GM23338 (cell line): ENCODE measurements at regions not wholly inside any gene's neighbourhood (a gene's known extent, or its start where the extent isn't known, plus 50 kb on each side); places are given as distances from the start of the nearest gene placed in this dataset.

ENCODE experiments used
- ATAC-seq: fragments of 200-7000 bp; cut with Tn5 transposase; 3 replicates; pipeline ENCODE4 v1.9.1; 2020
- DNase-seq: peaks from one replicate; pipeline ENCODE4 v3.0.0-alpha.2; 2015; ENCODE audit warnings: low spot score
- H2AFZ ChIP-seq: fragments of 200-600 bp; sonication (generic); 2 replicates; pipeline ENCODE4 v1.8.0; 2016; ENCODE audit warnings: antibody characterized with exemption, mild to moderate bottlenecking, moderate library complexity
- H3F3A ChIP-seq: fragments of 200-600 bp; sonication (generic); replicated peaks from 2 replicates; pipeline ENCODE4 v1.8.0; 2017; ENCODE audit warnings: antibody characterized with exemption, mixed run types, low read depth
- H3K27ac ChIP-seq: fragments of 200-600 bp; sonication (generic); 2 replicates; pipeline ENCODE4 v1.6.1; 2016; ENCODE audit warnings: low read depth
- H3K27me3 ChIP-seq: fragments of 200-600 bp; sonication (generic); 2 replicates; pipeline ENCODE4 v1.8.0; 2016; ENCODE audit warnings: mild to moderate bottlenecking, mixed run types, moderate library complexity; ENCODE audit not compliant: insufficient read depth
- H3K36me3 ChIP-seq: fragments of 200-600 bp; sonication (generic); 2 replicates; pipeline ENCODE4 v1.8.0; 2016; ENCODE audit warnings: mild to moderate bottlenecking; ENCODE audit not compliant: insufficient read depth
- H3K4me1 ChIP-seq: fragments of 200-600 bp; sonication (generic); 2 replicates; pipeline ENCODE4 v1.8.0; 2016; ENCODE audit warnings: mild to moderate bottlenecking, moderate library complexity; ENCODE audit not compliant: insufficient read depth
- H3K4me2 ChIP-seq: fragments of 200-600 bp; sonication (generic); 2 replicates; pipeline ENCODE4 v1.7.1; 2017; ENCODE audit warnings: mixed run types
- H3K4me3 ChIP-seq: fragments of 200-600 bp; sonication (generic); 2 replicates; pipeline ENCODE4 v1.6.1; 2016; ENCODE audit warnings: mixed run types
- H3K79me2 ChIP-seq: fragments of 200-600 bp; sonication (generic); replicated peaks from 2 replicates; pipeline ENCODE4 v1.8.0; 2017; ENCODE audit warnings: mild to moderate bottlenecking; ENCODE audit not compliant: insufficient read depth
- H3K9me2 ChIP-seq: fragments of 200-600 bp; sonication (generic); 2 replicates; pipeline ENCODE4 v1.8.0; 2017; ENCODE audit not compliant: insufficient read depth
- H4K20me1 ChIP-seq: fragments of 200-600 bp; sonication (generic); replicated peaks from 2 replicates; pipeline ENCODE4 v1.8.0; 2017; ENCODE audit warnings: mild to moderate bottlenecking; ENCODE audit not compliant: insufficient read depth
- H3K27ac Mint-ChIP-seq: 2 replicates; pipeline ENCODE4 v1.8.0; 2020; ENCODE audit warnings: inconsistent platforms, mild to moderate bottlenecking, moderate library complexity, mixed read lengths
- H3K27me3 Mint-ChIP-seq: 3 replicates; pipeline ENCODE4 v1.8.0; 2022; ENCODE audit warnings: low read depth, mild to moderate bottlenecking, moderate library complexity, mixed read lengths, inconsistent platforms; ENCODE audit not compliant: insufficient read depth, poor library complexity
- H3K36me3 Mint-ChIP-seq: 3 replicates; pipeline ENCODE4 v1.8.0; 2021; ENCODE audit warnings: low read depth, mild to moderate bottlenecking, inconsistent platforms, moderate library complexity, mixed read lengths
- H3K4me1 Mint-ChIP-seq: 3 replicates; pipeline ENCODE4 v1.8.0; 2020; ENCODE audit warnings: mild to moderate bottlenecking, inconsistent platforms, mixed read lengths
- H3K4me3 Mint-ChIP-seq: 3 replicates; pipeline ENCODE4 v1.8.0; 2021; ENCODE audit warnings: moderate library complexity, mild to moderate bottlenecking, inconsistent platforms, mixed read lengths
- H3K9me3 Mint-ChIP-seq: 3 replicates; pipeline ENCODE4 v1.8.0; 2020; ENCODE audit warnings: moderate library complexity, mild to moderate bottlenecking, inconsistent platforms, mixed read lengths
- ETS1 ChIP-seq: IDR thresholded peaks from 2 replicates; pipeline ENCODE4 v1.6.1; 2016; ENCODE audit warnings: antibody characterized with exemption
- JUNB ChIP-seq: IDR thresholded peaks from one replicate; pipeline ENCODE4 v1.6.1; 2016; ENCODE audit warnings: antibody characterized with exemption; ENCODE audit not compliant: unreplicated experiment
- POLR2AphosphoS5 ChIP-seq: IDR thresholded peaks from 2 replicates; pipeline ENCODE4 v1.6.1; 2016; ENCODE audit warnings: antibody characterized with exemption, low read depth
- REST ChIP-seq: IDR thresholded peaks from one replicate; pipeline ENCODE4 v1.6.1; 2018; ENCODE audit warnings: antibody characterized with exemption; ENCODE audit not compliant: unreplicated experiment
- ZNF331 ChIP-seq: fragments of 250-450 bp; sonication (Bioruptor Pico); IDR thresholded peaks from 2 replicates; pipeline ENCODE4 v1.5.0; 2020; ENCODE audit warnings: low read depth, mild to moderate bottlenecking, moderate library complexity
- ZNF462 ChIP-seq: fragments of 250-450 bp; sonication (Bioruptor Pico); IDR thresholded peaks from 2 replicates; pipeline ENCODE4 v1.5.0; 2020; ENCODE audit warnings: mild to moderate bottlenecking, moderate library complexity

- H3K9me2 ChIP-seq: no peaks in the 10 kb centered on the region; the same call in 1 of the 2 replicates
- Mint-ChIP-seq H3K27ac (no peak overlapping the region), H3K27me3 (no peaks in the 10 kb centered on the region), H3K36me3 (no peaks in the 10 kb centered on the region), H3K4me3 (no peak overlapping the region), H3K9me3 (no peaks in the 10 kb centered on the region), H3K4me1 (no peaks in the 10 kb centered on the region)
- H3F3A ChIP-seq: no peaks in the 10 kb centered on the region
- no peak overlapping the region for H3K27ac ChIP-seq
- no peak overlapping the region for H2AFZ ChIP-seq
- H3K4me3 ChIP-seq: no peak overlapping the region
- no peak for DNase-seq
- no peak for ATAC-seq
- no peaks in the 10 kb centered on the region for H3K79me2 ChIP-seq
- H3K36me3 ChIP-seq: no peaks in the 10 kb centered on the region
- H3K4me1 ChIP-seq: no peaks in the 10 kb centered on the region
- H4K20me1 ChIP-seq: no peaks in the 10 kb centered on the region
- TF ChIP-seq REST (no peak), POLR2AphosphoS5 (no peak), ZNF462 (CRISPR knock-in tag) (no peak), ZNF331 (CRISPR knock-in tag) (no peak), JUNB (no peak), ETS1 (no peak)
- H3K4me2 ChIP-seq: no peak overlapping the region
- H3K27me3 ChIP-seq: no peaks in the 10 kb centered on the region
Observed at GRCh38 chr6:19042420-19042819, 655.3 kb downstream of the RNF144B start.
